GM21737 (cell line): ENCODE measurements at regions not wholly inside any gene's neighbourhood (a gene's known extent, or its start where the extent isn't known, plus 50 kb on each side); places are given as distances from the start of the nearest gene placed in this dataset.

ENCODE experiments used
- ATAC-seq: cut with Tn5 transposase; IDR thresholded peaks from one replicate; pipeline ENCODE4 v1.9.1; 2021; ENCODE audit warnings: mild to moderate bottlenecking, moderate library complexity; ENCODE audit not compliant: unreplicated experiment

- ATAC-seq: no peak
Measured at GRCh38 chr17:15893658-15894024, 51.3 kb upstream of the ADORA2B start.

GRCh38 chr17:15894258-15894657 lies 50.7 kb upstream of the ADORA2B start:
- no peak for ATAC-seq

DNA sequence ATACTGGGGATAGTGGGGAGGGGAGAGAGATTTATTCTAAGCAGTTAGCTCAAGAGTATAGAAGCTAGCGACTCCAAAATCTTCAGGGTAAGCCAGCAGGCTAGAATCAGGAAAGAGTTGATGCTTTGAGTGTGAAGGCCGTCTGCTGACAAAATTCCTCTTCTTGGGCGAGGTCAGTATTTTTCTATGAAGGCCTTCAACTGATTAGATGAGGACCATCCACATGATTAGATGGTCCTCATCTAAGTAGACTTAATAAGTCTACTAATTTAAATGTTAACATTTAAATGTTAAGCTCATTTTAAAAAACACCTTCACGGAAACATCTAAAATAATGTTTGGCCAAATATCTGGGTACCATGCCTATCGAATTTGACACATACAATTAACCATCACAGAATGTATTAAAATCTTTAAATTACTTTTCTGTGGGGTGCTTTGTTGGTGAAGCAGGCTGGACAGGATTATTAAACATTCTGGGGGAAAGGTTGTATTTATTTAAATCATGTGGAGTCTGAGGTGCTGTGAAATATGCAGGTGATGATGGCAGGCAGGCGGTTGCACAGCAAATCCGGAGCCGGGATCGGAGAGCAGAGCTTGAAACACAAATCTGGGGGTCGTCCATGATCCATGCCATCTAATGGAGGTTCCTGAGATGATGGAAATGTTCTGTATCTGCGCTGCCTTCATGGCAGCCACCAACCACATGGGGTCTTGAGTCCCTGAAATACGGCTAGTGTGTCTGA lies 49.8 kb upstream of the ADORA2B start:
- no peak for ATAC-seq
